ENCODE measurements at regions not wholly inside any gene's neighbourhood (a gene's known extent, or its start where the extent isn't known, plus 50 kb on each side); places are given as distances from the start of the nearest gene placed in this dataset.

- DNase-seq, result no peak
Observed at GRCh38 chr9:126225611-126226609, 100.7 kb upstream of the MVB12B start.

- no peak for DNase-seq
Observed at GRCh38 chr9:126226991-126227936, 99.4 kb upstream of the MVB12B start.

- no peak for DNase-seq
Observed at GRCh38 chr9:126228111-126228780, 98.4 kb upstream of the MVB12B start.

GRCh38 chr9:126228781-126229444 lies 97.7 kb upstream of the MVB12B start:
- DNase-seq, result no peak

- DNase-seq, result no peak
Observed at GRCh38 chr9:126229501-126229900, 97.1 kb upstream of the MVB12B start.

- DNase-seq, result no peak
Observed at GRCh38 chr9:126230692-126231091, 95.9 kb upstream of the MVB12B start.

- DNase-seq, result no peak
Observed at GRCh38 chr9:126232461-126232860, 94.2 kb upstream of the MVB12B start.

GRCh38 chr9:126233175-126233574 lies 93.5 kb upstream of the MVB12B start:
- no peak for DNase-seq

- no peak for DNase-seq
Observed at GRCh38 chr9:126233913-126234525, 92.6 kb upstream of the MVB12B start.

GRCh38 chr9:126234681-126235335 lies 91.8 kb upstream of the MVB12B start:
- DNase-seq, result no peak

- DNase-seq, result no peak
Observed at GRCh38 chr9:126235336-126236243, 91.0 kb upstream of the MVB12B start.

- no peak for DNase-seq
Observed at GRCh38 chr9:126236273-126236672, 90.4 kb upstream of the MVB12B start.

GRCh38 chr9:126238415-126238814 lies 88.2 kb upstream of the MVB12B start:
- DNase-seq, result no peak

GRCh38 chr9:126239515-126239914 lies 87.1 kb upstream of the MVB12B start:
- no peak for DNase-seq

- DNase-seq, result no peak
Observed at GRCh38 chr9:126240835-126241234, 85.8 kb upstream of the MVB12B start.

- DNase-seq, result no peak
Observed at GRCh38 chr9:126248680-126249079, 77.9 kb upstream of the MVB12B start.

GRCh38 chr9:126261584-126262356 lies 64.9 kb upstream of the MVB12B start:
- DNase-seq, result no peak

- no peak for DNase-seq
Observed at GRCh38 chr9:126262738-126263137, 63.9 kb upstream of the MVB12B start.

- no peak for DNase-seq
Observed at GRCh38 chr9:126270556-126270955, 56.1 kb upstream of the MVB12B start.

All from NCI-H446 treated with DMSO at 0.1 percent for 48 hours (cell line).